Tibial nerve (tissue), 4 donors: ENCODE measurements at regions not wholly inside any gene's neighbourhood (a gene's known extent, or its start where the extent isn't known, plus 50 kb on each side); places are given as distances from the start of the nearest gene placed in this dataset.
A peak's percentile ranks its signal among the peaks of the same experiment; 100 is the strongest.

ENCODE experiments used
- DNase-seq, 2 donors: peaks; one replicate each; pipeline ENCODE4 v3.0.0-alpha.2; 2019; ENCODE audit warnings: low spot score in 2 of 2
- H3K27ac ChIP-seq, 4 donors: fragments of 200-600 bp; sonication (generic) in 3 of 4; one replicate each; pipeline ENCODE4 v1.5.1; 2017 to 2019; ENCODE audit warnings: mild to moderate bottlenecking in 1 of 4
- H3K27me3 ChIP-seq, 2 donors: fragments of 200-600 bp; sonication (generic) in 1 of 2; one replicate each; pipeline versions ENCODE4 v1.5.1 to v1.6.0; 2017 to 2019
- H3K36me3 ChIP-seq, 3 donors: fragments of 200-600 bp; sonication (generic); one replicate each; pipeline ENCODE4 v1.5.1; 2018 to 2019
- H3K4me1 ChIP-seq, 4 donors: fragments of 200-600 bp; sonication (generic) in 3 of 4; one replicate each; pipeline ENCODE4 v1.5.1; 2017 to 2019
- H3K4me3 ChIP-seq, 4 donors: fragments of 200-600 bp; sonication (generic) in 3 of 4; one replicate each; pipeline ENCODE4 v1.5.1; 2017 to 2019; ENCODE audit warnings: mild to moderate bottlenecking in 1 of 4, moderate library complexity in 1 of 4
- H3K9me3 ChIP-seq, 4 donors: fragments of 200-600 bp; sonication (generic) in 3 of 4; one replicate each; pipeline ENCODE4 v1.5.1; 2017 to 2019
- EP300 ChIP-seq, 2 donors: sonication (generic); formaldehyde crosslinking; IDR thresholded peaks; one replicate each; pipeline ENCODE4 v1.6.1; 2017; ENCODE audit warnings: antibody characterized with exemption in 2 of 2, mild to moderate bottlenecking in 1 of 2
- POLR2A ChIP-seq, 2 donors: fragments of 450-650 bp; IDR thresholded peaks; one replicate each; pipeline ENCODE4 v1.6.1; 2017; ENCODE audit warnings: antibody characterized with exemption in 2 of 2, mild to moderate bottlenecking in 2 of 2, moderate library complexity in 2 of 2
- WGBS, 2 donors: methylation state at CpG; one replicate each; pipeline ENCODE4 v1.1.5; 2018; 5-methylcytosine and 5-hydroxymethylcytosine counted together
- TF ChIP-seq, protein P1 (sequence below), 5 experiments: fragments of 200-600 bp in 3 of 5; fragments of 450-650 bp in 2 of 5; sonication (generic) in 3 of 5; IDR thresholded peaks; one replicate each; pipeline ENCODE4 v1.5.1; 2016 to 2019; ENCODE audit warnings: antibody characterized with exemption in 5 of 5, mild to moderate bottlenecking in 3 of 5, moderate library complexity in 2 of 5

DNA sequence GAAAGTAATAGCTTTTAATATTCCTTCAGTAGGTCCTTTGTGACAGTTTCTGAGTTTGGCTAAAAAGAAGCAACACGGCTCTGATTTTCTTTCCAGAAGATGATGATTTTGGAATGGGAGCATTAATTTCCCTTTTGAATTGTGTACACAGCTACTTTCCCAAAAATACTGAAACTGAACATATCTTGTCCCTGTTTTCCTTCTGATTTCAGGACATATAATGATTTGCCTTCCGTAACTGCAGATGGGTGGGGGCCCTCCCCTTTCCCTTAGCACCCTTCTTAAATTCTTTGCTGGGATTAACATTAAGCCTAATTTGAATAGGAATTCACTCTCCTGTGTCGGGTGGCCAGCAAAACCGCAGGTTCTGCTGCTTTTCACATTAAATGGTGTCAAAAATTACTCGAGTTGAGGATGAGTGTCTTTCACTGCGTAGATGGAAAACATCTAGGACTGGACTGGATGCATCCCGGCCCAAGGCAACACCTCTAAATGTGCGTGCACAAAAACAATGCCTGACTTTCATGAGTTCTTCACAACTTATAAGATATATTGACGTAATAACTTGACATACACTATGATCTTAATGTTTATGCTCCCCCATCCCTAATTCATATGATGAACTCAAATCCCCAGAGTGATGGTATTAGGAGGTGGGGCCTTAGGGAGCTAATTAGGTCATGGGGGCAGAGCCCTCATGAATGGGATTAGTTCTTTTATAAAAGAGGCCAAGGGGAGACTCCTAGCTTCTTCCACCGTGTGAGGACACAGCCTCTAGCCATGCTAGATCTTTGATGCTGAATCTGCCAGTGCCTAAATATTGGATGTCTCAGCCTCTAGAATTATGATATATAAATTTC, 158.1 kb downstream of the AEBP2 start:
- no peaks in the 10 kb centered on the region for H3K36me3 ChIP-seq
- DNase-seq = no peak
- H3K27ac ChIP-seq = peak overlapping the region in 2 of 4 donors; percentile 56 to 68
- no peak overlapping the region for H3K4me3 ChIP-seq
- WGBS, 2 donors = 44% methylated on average over 10 of the region's 10 CpGs
- TF ChIP-seq EP300 (IDR thresholded peaks at IDR 0.05) (no peak), POLR2A (IDR thresholded peaks at IDR 0.05) (no peak)
- TF ChIP-seq, protein P1, sequence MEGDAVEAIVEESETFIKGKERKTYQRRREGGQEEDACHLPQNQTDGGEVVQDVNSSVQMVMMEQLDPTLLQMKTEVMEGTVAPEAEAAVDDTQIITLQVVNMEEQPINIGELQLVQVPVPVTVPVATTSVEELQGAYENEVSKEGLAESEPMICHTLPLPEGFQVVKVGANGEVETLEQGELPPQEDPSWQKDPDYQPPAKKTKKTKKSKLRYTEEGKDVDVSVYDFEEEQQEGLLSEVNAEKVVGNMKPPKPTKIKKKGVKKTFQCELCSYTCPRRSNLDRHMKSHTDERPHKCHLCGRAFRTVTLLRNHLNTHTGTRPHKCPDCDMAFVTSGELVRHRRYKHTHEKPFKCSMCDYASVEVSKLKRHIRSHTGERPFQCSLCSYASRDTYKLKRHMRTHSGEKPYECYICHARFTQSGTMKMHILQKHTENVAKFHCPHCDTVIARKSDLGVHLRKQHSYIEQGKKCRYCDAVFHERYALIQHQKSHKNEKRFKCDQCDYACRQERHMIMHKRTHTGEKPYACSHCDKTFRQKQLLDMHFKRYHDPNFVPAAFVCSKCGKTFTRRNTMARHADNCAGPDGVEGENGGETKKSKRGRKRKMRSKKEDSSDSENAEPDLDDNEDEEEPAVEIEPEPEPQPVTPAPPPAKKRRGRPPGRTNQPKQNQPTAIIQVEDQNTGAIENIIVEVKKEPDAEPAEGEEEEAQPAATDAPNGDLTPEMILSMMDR (IDR thresholded peaks at IDR 0.05) = no peak
- H3K4me1 ChIP-seq = peaks cover 0 to 13% (median 0%) of the 10 kb centered on the region in 4 donors
- no peaks in the 10 kb centered on the region for H3K9me3 ChIP-seq
- H3K27me3 ChIP-seq = no peaks in the 10 kb centered on the region

DNA sequence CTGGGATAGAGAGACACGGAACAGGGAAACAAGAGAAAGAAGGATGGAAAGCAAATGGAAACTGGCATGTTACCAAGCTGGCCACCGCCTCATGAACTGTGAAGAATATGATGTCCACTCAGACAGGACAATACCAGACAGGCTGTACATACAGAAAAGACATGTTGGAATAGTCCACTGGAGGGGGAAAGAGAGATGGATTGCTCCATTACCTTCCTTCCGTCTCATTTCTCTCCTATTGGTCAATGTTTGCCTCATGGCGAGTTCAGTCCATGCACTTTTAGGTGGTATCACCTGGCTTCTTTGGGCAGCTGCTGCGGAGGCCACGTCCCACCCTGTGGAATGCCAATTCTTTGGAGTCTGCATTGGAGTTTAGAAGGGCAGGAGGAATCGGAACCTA, 166.4 kb downstream of the AEBP2 start:
- DNase-seq = no peak
- Histone ChIP-seq H3K4me1 (no peaks in the 10 kb centered on the region), H3K9me3 (no peaks in the 10 kb centered on the region), H3K4me3 (no peak overlapping the region), H3K27me3 (no peaks in the 10 kb centered on the region), H3K27ac (no peak overlapping the region), H3K36me3 (no peaks in the 10 kb centered on the region)
- TF ChIP-seq POLR2A (IDR thresholded peaks at IDR 0.05) (no peak), EP300 (IDR thresholded peaks at IDR 0.05) (no peak)
- TF ChIP-seq, protein P1 (IDR thresholded peaks at IDR 0.05) = no peak
- 93 to 95% methylated on average over 7 of the region's 7 CpGs for WGBS, 2 donors

DNA sequence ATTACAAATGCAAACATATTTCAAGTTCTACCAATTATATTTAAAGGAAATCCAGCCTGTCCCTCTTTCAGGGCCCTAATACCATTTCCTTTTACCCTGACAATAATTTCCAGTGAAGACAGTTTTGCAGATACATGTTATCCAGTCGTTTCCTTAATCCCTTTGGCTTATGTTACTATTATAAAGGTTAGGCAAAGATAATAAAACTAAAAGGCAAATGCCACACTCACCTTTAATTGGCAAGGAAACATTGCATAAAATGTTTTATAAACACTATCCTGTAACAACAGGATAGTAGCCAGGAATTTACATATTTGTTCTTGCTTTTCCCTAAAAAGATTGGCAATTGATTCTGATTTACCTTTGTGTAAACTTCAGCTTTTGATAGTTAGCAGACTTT, 168.7 kb downstream of the AEBP2 start:
- H3K36me3 ChIP-seq = no peaks in the 10 kb centered on the region
- H3K4me1 ChIP-seq = no peaks in the 10 kb centered on the region
- no peak for DNase-seq
- 38 to 51% methylated on average over 1 of the region's 1 CpG for whole genome bisulfite sequencing, 2 donors
- peaks cover 0 to 7% (median 0%) of the 10 kb centered on the region in 4 donors for H3K9me3 ChIP-seq
- TF ChIP-seq, protein P1 (IDR thresholded peaks at IDR 0.05) = no peak
- no peak for TF ChIP-seq EP300 (IDR thresholded peaks at IDR 0.05)
- no peak for TF ChIP-seq POLR2A (IDR thresholded peaks at IDR 0.05)
- no peak overlapping the region for H3K4me3 ChIP-seq
- no peak overlapping the region for H3K27ac ChIP-seq
- H3K27me3 ChIP-seq = no peaks in the 10 kb centered on the region

DNA sequence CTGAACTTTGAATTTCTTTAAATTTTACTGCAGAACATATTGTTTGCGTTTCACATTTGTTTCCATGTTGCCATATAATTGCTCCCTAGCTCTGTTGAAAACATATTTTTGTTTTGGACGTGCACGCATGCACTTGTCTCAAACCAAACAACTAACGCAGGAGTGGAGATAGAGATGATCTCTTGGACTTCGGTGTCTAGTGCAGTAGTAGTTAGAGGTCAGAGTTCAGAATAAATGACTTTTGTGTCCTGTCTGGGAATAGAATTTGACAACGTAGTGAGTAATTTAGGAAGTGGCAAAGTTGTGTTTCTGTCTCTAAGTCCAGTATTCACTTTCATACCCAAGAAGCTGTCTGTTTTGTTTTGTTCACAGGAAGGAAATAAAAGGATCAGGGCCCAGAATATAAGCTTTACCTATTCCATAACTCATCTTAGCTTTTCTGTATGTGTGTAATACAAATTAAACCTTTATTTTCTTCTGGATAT, 173.8 kb downstream of the AEBP2 start:
- H3K9me3 ChIP-seq = peaks cover 0 to 7% (median 0%) of the 10 kb centered on the region in 4 donors
- no peaks in the 10 kb centered on the region for H3K36me3 ChIP-seq
- TF ChIP-seq, protein P1 (IDR thresholded peaks at IDR 0.05) = no peak
- TF ChIP-seq EP300 (IDR thresholded peaks at IDR 0.05) (no peak), POLR2A (IDR thresholded peaks at IDR 0.05) (no peak)
- no peaks in the 10 kb centered on the region for H3K27me3 ChIP-seq
- DNase-seq = no peak
- no peak overlapping the region for H3K4me3 ChIP-seq
- H3K27ac ChIP-seq = no peak overlapping the region
- WGBS, 2 donors = 70 to 75% methylated on average over 6 of the region's 6 CpGs
- H3K4me1 ChIP-seq = no peaks in the 10 kb centered on the region

DNA sequence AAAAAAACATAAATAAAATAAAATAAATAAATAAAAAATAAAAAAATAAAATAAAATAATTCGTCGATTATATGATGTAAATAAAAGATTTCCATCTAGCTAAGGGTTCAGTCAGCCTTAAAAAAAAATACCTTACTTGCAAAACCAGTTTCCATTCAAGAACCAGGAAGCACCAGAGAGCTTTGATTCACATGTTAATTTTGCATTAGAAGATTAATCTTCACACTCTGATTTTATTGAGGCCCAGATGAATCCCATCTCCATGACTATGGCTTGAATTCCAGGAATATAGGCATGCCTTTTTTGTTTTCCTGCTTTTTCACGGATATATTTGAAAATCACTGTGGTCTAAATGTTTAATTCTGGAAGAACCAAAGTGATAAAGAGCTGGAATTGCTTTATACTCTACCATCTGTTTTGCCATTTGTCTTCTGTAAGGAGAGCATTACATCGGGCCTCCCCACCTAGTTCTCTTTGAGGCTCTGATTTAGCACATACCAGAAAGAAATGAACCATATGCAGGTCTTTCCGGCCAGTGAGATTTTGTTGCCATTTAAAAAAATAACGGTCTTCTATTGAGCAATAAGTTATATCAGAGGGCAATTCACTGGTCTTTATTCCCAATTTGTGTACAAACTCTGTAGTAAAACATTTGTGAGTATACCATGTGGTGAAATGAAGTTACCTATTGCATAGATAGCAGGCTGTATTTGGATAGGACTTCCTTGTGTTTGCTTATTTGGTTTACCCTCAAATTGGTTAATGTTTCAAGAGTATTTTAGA, 175.5 kb downstream of the AEBP2 start:
- H3K4me3 ChIP-seq = no peak overlapping the region
- H3K27ac ChIP-seq = no peak overlapping the region
- H3K4me1 ChIP-seq = no peaks in the 10 kb centered on the region
- DNase-seq = no peak
- TF ChIP-seq POLR2A (IDR thresholded peaks at IDR 0.05) = no peak
- H3K36me3 ChIP-seq = no peaks in the 10 kb centered on the region
- WGBS, 2 donors = 48 to 52% methylated on average over 6 of the region's 6 CpGs
- H3K27me3 ChIP-seq = no peaks in the 10 kb centered on the region
- H3K9me3 ChIP-seq = peaks cover 0 to 7% (median 0%) of the 10 kb centered on the region in 4 donors
